ENCODE measurements at regions not wholly inside any gene's neighbourhood (a gene's known extent, or its start where the extent isn't known, plus 50 kb on each side); places are given as distances from the start of the nearest gene placed in this dataset.

- TF ChIP-seq RBBP5 (IDR thresholded peaks at IDR 0.05; ENCODE audit: borderline replicate concordance, low read depth, low read length) (no peak), HDAC2 (IDR thresholded peaks at IDR 0.05; ENCODE audit: borderline replicate concordance in 1 of 2, low read depth in 2 of 2, low read length in 2 of 2) (no peak), BCL11A (IDR thresholded peaks at IDR 0.05; ENCODE audit: low read depth in 2 of 2, low read length in 2 of 2) (no peak), MAFK (IDR thresholded peaks at IDR 0.05; ENCODE audit: low read depth, low read length) (no peak), SAP30 (IDR thresholded peaks at IDR 0.05; ENCODE audit: insufficient read depth, insufficient replicate concordance, low read length) (no peak)
- TF ChIP-seq, protein P1, sequence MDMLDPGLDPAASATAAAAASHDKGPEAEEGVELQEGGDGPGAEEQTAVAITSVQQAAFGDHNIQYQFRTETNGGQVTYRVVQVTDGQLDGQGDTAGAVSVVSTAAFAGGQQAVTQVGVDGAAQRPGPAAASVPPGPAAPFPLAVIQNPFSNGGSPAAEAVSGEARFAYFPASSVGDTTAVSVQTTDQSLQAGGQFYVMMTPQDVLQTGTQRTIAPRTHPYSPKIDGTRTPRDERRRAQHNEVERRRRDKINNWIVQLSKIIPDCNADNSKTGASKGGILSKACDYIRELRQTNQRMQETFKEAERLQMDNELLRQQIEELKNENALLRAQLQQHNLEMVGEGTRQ (IDR thresholded peaks at IDR 0.05; ENCODE audit: low read length): no peak
These were observed 219.7 kb upstream of the RPL38 start (continued) for GRCh38 chr17:73983621-73984400.
